ENCODE measurements at regions not wholly inside any gene's neighbourhood (a gene's known extent, or its start where the extent isn't known, plus 50 kb on each side); places are given as distances from the start of the nearest gene placed in this dataset.

GRCh38 chr4:154687840-154688239 is 56.0 kb upstream of the LRAT start:
- H3K4me1 Mint-ChIP-seq = no peaks in the 10 kb centered on the region

More at GRCh38 chr4:154687840-154688239, 56.0 kb upstream of the LRAT start:
- no peak overlapping the region for H2AFZ ChIP-seq
- no peak for DNase-seq (ENCODE audit: low spot score)
- Mint-ChIP-seq H3K9me3 (no peaks in the 10 kb centered on the region), H3K36me3 (ENCODE audit: low read depth) (no peaks in the 10 kb centered on the region), H3K27ac (no peak overlapping the region), H3K27me3 (ENCODE audit: insufficient read depth, low read depth, poor library complexity) (no peaks in the 10 kb centered on the region), H3K4me3 (no peak overlapping the region)
- H3K4me1 ChIP-seq (ENCODE audit: insufficient read depth) = no peaks in the 10 kb centered on the region
- H3K27me3 ChIP-seq (ENCODE audit: insufficient read depth) = no peaks in the 10 kb centered on the region
- H3K27ac ChIP-seq (ENCODE audit: low read depth) = no peak overlapping the region
- no peaks in the 10 kb centered on the region for H3K79me2 ChIP-seq (replicated peaks; ENCODE audit: insufficient read depth)
- H3K4me2 ChIP-seq = no peak overlapping the region
- no peaks in the 10 kb centered on the region for H3K36me3 ChIP-seq (ENCODE audit: insufficient read depth)
- no peak for ATAC-seq
- H3K4me3 ChIP-seq = no peak overlapping the region
- H3F3A ChIP-seq (replicated peaks; ENCODE audit: low read depth) = no peaks in the 10 kb centered on the region
- H4K20me1 ChIP-seq (replicated peaks; ENCODE audit: insufficient read depth) = no peaks in the 10 kb centered on the region
- TF ChIP-seq CTCF (conservative IDR thresholded peaks at IDR 0.05; ENCODE audit: low read depth in 2 of 2) = no peak
- no peak for TF ChIP-seq ZNF331 (CRISPR knock-in tag; IDR thresholded peaks at IDR 0.05; ENCODE audit: low read depth)
- TF ChIP-seq POLR2AphosphoS5 (IDR thresholded peaks at IDR 0.05; ENCODE audit: low read depth) = no peak
- TF ChIP-seq EZH2phosphoT487 (IDR thresholded peaks at IDR 0.05; ENCODE audit: unreplicated experiment) = no peak
- TF ChIP-seq ZNF462 (CRISPR knock-in tag; IDR thresholded peaks at IDR 0.05) = no peak
- TF ChIP-seq REST (IDR thresholded peaks at IDR 0.05; ENCODE audit: unreplicated experiment) = no peak
- TF ChIP-seq CREB1 (CRISPR knock-in tag; IDR thresholded peaks at IDR 0.05; ENCODE audit: low read depth) = no peak
- TF ChIP-seq ZNF114 (CRISPR knock-in tag; IDR thresholded peaks at IDR 0.05) = no peak
- TF ChIP-seq STAT1 (IDR thresholded peaks at IDR 0.05; ENCODE audit: unreplicated experiment) = no peak
- no peak for TF ChIP-seq JUNB (IDR thresholded peaks at IDR 0.05; ENCODE audit: unreplicated experiment)
- TF ChIP-seq NANOG (IDR thresholded peaks at IDR 0.05; ENCODE audit: borderline replicate concordance) = no peak
- no peak for TF ChIP-seq EZH2 (IDR thresholded peaks at IDR 0.05; ENCODE audit: low read depth, unreplicated experiment)
- no peak for TF ChIP-seq ETS1 (IDR thresholded peaks at IDR 0.05)
- no peaks in the 10 kb centered on the region; the same call in 1 of the 2 replicates for H3K9me2 ChIP-seq (ENCODE audit: insufficient read depth)
